SU-DHL-6 (cell line): ENCODE measurements at regions not wholly inside any gene's neighbourhood (a gene's known extent, or its start where the extent isn't known, plus 50 kb on each side); places are given as distances from the start of the nearest gene placed in this dataset.

ENCODE experiments used
- EZH2phosphoT487 ChIP-seq: fragments of 200-600 bp; sonication (generic), shearing (Covaris generic); conservative IDR thresholded peaks from 2 replicates; pipeline ENCODE4 v1.6.1; 2018; ENCODE audit warnings: mild to moderate bottlenecking, antibody characterized with exemption, low read length, moderate library complexity, mixed read lengths
- TF ChIP-seq, protein P1 (sequence below): fragments of 200-600 bp; sonication (generic); IDR thresholded peaks from one replicate; pipeline ENCODE4 v1.5.1; 2017; ENCODE audit warnings: antibody characterized with exemption, mild to moderate bottlenecking, low read length, moderate library complexity; ENCODE audit not compliant: insufficient read depth, poor library complexity, severe bottlenecking

DNA sequence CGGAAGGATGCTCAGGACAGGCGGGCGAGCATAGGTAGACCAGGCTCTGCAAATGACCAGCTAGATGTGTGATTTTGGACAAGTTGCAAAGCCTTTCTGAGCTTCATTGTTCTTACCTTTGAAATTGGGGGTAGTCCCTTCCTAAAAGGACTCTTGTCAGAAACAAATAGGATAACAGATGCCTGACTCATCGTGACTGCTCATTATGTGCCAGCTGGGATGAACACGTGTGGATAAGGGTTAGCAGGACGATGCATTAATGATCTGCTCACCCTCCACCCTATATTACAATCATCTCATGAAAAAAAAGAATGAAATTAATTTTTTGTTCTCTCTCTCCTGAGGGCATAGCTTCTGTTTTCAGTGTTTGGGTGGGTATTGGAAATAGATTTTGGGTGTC is 223.4 kb downstream of the NR2F2 start:
- TF ChIP-seq, protein P1, sequence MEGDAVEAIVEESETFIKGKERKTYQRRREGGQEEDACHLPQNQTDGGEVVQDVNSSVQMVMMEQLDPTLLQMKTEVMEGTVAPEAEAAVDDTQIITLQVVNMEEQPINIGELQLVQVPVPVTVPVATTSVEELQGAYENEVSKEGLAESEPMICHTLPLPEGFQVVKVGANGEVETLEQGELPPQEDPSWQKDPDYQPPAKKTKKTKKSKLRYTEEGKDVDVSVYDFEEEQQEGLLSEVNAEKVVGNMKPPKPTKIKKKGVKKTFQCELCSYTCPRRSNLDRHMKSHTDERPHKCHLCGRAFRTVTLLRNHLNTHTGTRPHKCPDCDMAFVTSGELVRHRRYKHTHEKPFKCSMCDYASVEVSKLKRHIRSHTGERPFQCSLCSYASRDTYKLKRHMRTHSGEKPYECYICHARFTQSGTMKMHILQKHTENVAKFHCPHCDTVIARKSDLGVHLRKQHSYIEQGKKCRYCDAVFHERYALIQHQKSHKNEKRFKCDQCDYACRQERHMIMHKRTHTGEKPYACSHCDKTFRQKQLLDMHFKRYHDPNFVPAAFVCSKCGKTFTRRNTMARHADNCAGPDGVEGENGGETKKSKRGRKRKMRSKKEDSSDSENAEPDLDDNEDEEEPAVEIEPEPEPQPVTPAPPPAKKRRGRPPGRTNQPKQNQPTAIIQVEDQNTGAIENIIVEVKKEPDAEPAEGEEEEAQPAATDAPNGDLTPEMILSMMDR = no peak
- no peak for TF ChIP-seq EZH2phosphoT487
